HCT116 (cell line): ENCODE measurements at regions not wholly inside any gene's neighbourhood (a gene's known extent, or its start where the extent isn't known, plus 50 kb on each side); places are given as distances from the start of the nearest gene placed in this dataset.

Experiments
- ATAC-seq: fragments of 200-7000 bp; cut with Tn5 transposase; 2 replicates; pipeline ENCODE4 v1.9.1; 2020; ENCODE audit warnings: mild to moderate bottlenecking, moderate library complexity
- BruUV-seq: library from RNA; stranded (reverse); fragments of 400-500 nt; replicated peaks from 2 replicates; lab custom pipeline; 2021; lab: Mats Ljungman, UMichigan
- CTCF ChIA-PET: fragments of 300-600 bp; sonication (Branson Sonifier 250); formaldehyde crosslinking; loops from one replicate; lab custom pipeline; 2021; ENCODE audit warnings: antibody characterized with exemption; lab: Charles Lee
- POLR2A ChIA-PET: fragments of 300-600, 350-600 bp; sonication (Branson Sonifier 250); formaldehyde crosslinking; loops from one replicate; lab custom pipeline; 2021; ENCODE audit warnings: antibody characterized with exemption; lab: Charles Lee
- RAD21 ChIA-PET, 2 experiments: fragments of 300-600 bp; sonication (Branson Sonifier 250); formaldehyde crosslinking; loops; one replicate each; lab custom pipeline; 2023; ENCODE audit warnings: low total read pairs in 2 of 2; ENCODE audit not compliant: uncharacterized antibody in 2 of 2, unreplicated experiment in 2 of 2, low non-redundant PET in 1 of 2; lab: Charles Lee
- DNase-seq: peaks from one replicate; pipeline ENCODE4 v3.0.0-alpha.2; 2010; ENCODE audit warnings: low read depth, low spot score
- H2AFZ ChIP-seq: fragments of 200-600 bp; shearing (Covaris generic), sonication (generic); 2 replicates; pipeline ENCODE4 v1.6.1; 2017; ENCODE audit warnings: low read depth, mixed run types, mixed read lengths, antibody characterized with exemption, low read length; ENCODE audit not compliant: poor library complexity, severe bottlenecking
- H3K27ac ChIP-seq: 2 replicates; pipeline ENCODE4 v1.5.1; 2012; ENCODE audit warnings: low read depth, low read length
- H3K27me3 ChIP-seq: fragments of 200-600 bp; sonication (generic); 2 replicates; pipeline ENCODE4 v1.6.1; 2016; ENCODE audit warnings: mixed run types, low read length, mixed read lengths; ENCODE audit not compliant: insufficient read depth
- H3K36me3 ChIP-seq, 2 experiments: fragments of 200-500 bp in 1 of 2; fragments of 200-600 bp in 1 of 2; sonication (Bioruptor generic) in 1 of 2; sonication (generic) in 1 of 2; 2 replicates each; pipeline versions ENCODE4 v1.5.1 to v1.6.1; 2014 to 2016; ENCODE audit warnings: low read length in 2 of 2, inconsistent platforms in 1 of 2, mixed read lengths in 1 of 2, mixed run types in 1 of 2; ENCODE audit not compliant: insufficient read depth in 2 of 2, control insufficient read depth in 1 of 2
- H3K4me1 ChIP-seq, 2 experiments: fragments of 200-600 bp in 1 of 2; sonication (generic) in 1 of 2; 2 replicates each; pipeline versions ENCODE4 v1.5.1 to v1.6.1; 2012 to 2017; ENCODE audit warnings: low read length in 2 of 2, inconsistent platforms in 1 of 2, mild to moderate bottlenecking in 1 of 2, mixed read lengths in 1 of 2, mixed run types in 1 of 2, moderate library complexity in 1 of 2; ENCODE audit not compliant: insufficient read depth in 2 of 2, control insufficient read depth in 1 of 2
- H3K4me2 ChIP-seq: fragments of 200-600 bp; sonication (generic); 2 replicates; pipeline ENCODE4 v1.6.1; 2017; ENCODE audit warnings: mixed run types, low read length, mixed read lengths
- H3K4me3 ChIP-seq, 2 experiments: fragments of 200-600 bp in 1 of 2; sonication (generic) in 1 of 2; replicated peaks in 1 of 2; 2 replicates each; pipeline ENCODE4 v1.5.1; 2011 to 2016; ENCODE audit warnings: low read length in 2 of 2, control low read depth in 1 of 2, low read depth in 1 of 2, mild to moderate bottlenecking in 1 of 2, mixed read lengths in 1 of 2, mixed run types in 1 of 2
- H3K79me2 ChIP-seq: fragments of 200-600 bp; sonication (generic); 2 replicates; pipeline ENCODE4 v1.6.1; 2017; ENCODE audit warnings: mild to moderate bottlenecking, mixed run types, low read length, moderate library complexity, mixed read lengths; ENCODE audit not compliant: insufficient read depth
- H3K9ac ChIP-seq: fragments of 200-600 bp; sonication (generic); 2 replicates; pipeline ENCODE4 v1.6.1; 2016; ENCODE audit warnings: low read length, mixed read lengths
- H3K9me2 ChIP-seq: fragments of 200-600 bp; sonication (generic), shearing (Covaris generic); 2 replicates; pipeline ENCODE4 v1.6.1; 2017; ENCODE audit warnings: mixed run types, mild to moderate bottlenecking, moderate library complexity; ENCODE audit not compliant: insufficient read depth
- H3K9me3 ChIP-seq, 2 experiments: fragments of 200-500 bp in 1 of 2; fragments of 200-600 bp in 1 of 2; sonication (Bioruptor generic) in 1 of 2; sonication (generic) in 1 of 2; 2 replicates each; pipeline ENCODE4 v1.6.1; 2014 to 2017; ENCODE audit warnings: low read length in 2 of 2, mixed read lengths in 2 of 2, inconsistent platforms in 1 of 2, low read depth in 1 of 2, mild to moderate bottlenecking in 1 of 2, mixed run types in 1 of 2, moderate library complexity in 1 of 2; ENCODE audit not compliant: control insufficient read depth in 1 of 2, insufficient read depth in 1 of 2
- H4K20me1 ChIP-seq: fragments of 200-600 bp; sonication (generic), shearing (Covaris generic); 2 replicates; pipeline ENCODE4 v1.6.1; 2017; ENCODE audit warnings: mixed run types, mild to moderate bottlenecking, moderate library complexity; ENCODE audit not compliant: insufficient read depth
- CEBPB ChIP-seq: IDR thresholded peaks from 2 replicates; pipeline ENCODE4 v1.6.1; 2012; ENCODE audit warnings: low read depth
- ELF1 ChIP-seq: IDR thresholded peaks from 2 replicates; pipeline ENCODE4 v1.6.1; 2012; ENCODE audit warnings: low read depth, borderline replicate concordance
- EZH2 ChIP-seq: fragments of 200-600 bp; sonication (generic); IDR thresholded peaks from 2 replicates; pipeline ENCODE4 v1.6.1; 2017; ENCODE audit warnings: antibody characterized with exemption, mixed run types
- EZH2phosphoT487 ChIP-seq: fragments of 200-600 bp; IDR thresholded peaks from 2 replicates; pipeline ENCODE4 v1.6.1; 2018; ENCODE audit warnings: antibody characterized with exemption, borderline replicate concordance
- JUND ChIP-seq: IDR thresholded peaks from 2 replicates; pipeline ENCODE4 v1.6.1; 2012
- POLR2AphosphoS5 ChIP-seq: IDR thresholded peaks from 2 replicates; pipeline ENCODE4 v1.6.1; 2011; ENCODE audit warnings: mild to moderate bottlenecking, low read depth, low read length, moderate library complexity
- RAD21 ChIP-seq: IDR thresholded peaks from 2 replicates; pipeline ENCODE4 v1.6.1; 2012; ENCODE audit warnings: low read depth, mild to moderate bottlenecking
- REST ChIP-seq: IDR thresholded peaks from 2 replicates; pipeline ENCODE4 v1.6.1; 2012; ENCODE audit warnings: low read depth
- SP1 ChIP-seq: IDR thresholded peaks from 2 replicates; pipeline ENCODE4 v1.6.1; 2012; ENCODE audit warnings: low read depth
- SRF ChIP-seq: IDR thresholded peaks from 2 replicates; pipeline ENCODE4 v1.6.1; 2012; ENCODE audit warnings: low read depth
- TCF7L2 ChIP-seq: IDR thresholded peaks from 2 replicates; pipeline ENCODE4 v1.7.0; 2011; ENCODE audit warnings: borderline replicate concordance, inconsistent platforms; ENCODE audit not compliant: insufficient read depth, insufficient read length; ENCODE audit errors: extremely low read depth
- ZFX ChIP-seq: fragments of 450-650 bp; IDR thresholded peaks from 2 replicates; pipeline ENCODE4 v1.6.1; 2017
- intact Hi-C: fragments of 100-400 bp; cut with micrococcal nuclease; formaldehyde crosslinking; loops from 2 replicates; pipeline ENCODE4 v1.10.0; 2022
- TF ChIP-seq, protein P1 (sequence below): IDR thresholded peaks from 2 replicates; pipeline ENCODE4 v1.6.1; 2012
- TF ChIP-seq, protein P2 (sequence below), 3 experiments: fragments of 200-600 bp in 1 of 3; sonication (generic) in 1 of 3; IDR thresholded peaks in 2 of 3; conservative IDR thresholded peaks in 1 of 3; 2 replicates each; pipeline ENCODE4 v1.5.1; 2012 to 2017; ENCODE audit warnings: low read depth in 2 of 3, low read length in 2 of 3, antibody characterized with exemption in 1 of 3, borderline replicate concordance in 1 of 3, control low read depth in 1 of 3, mild to moderate bottlenecking in 1 of 3, mixed read lengths in 1 of 3, mixed run types in 1 of 3, moderate library complexity in 1 of 3; ENCODE audit not compliant: insufficient read depth in 1 of 3
- TF ChIP-seq, protein P3 (sequence below): IDR thresholded peaks from 2 replicates; pipeline ENCODE4 v1.6.1; 2011; ENCODE audit warnings: mild to moderate bottlenecking, low read length, moderate library complexity; ENCODE audit not compliant: insufficient replicate concordance; ENCODE audit errors: extremely low read depth

DNA sequence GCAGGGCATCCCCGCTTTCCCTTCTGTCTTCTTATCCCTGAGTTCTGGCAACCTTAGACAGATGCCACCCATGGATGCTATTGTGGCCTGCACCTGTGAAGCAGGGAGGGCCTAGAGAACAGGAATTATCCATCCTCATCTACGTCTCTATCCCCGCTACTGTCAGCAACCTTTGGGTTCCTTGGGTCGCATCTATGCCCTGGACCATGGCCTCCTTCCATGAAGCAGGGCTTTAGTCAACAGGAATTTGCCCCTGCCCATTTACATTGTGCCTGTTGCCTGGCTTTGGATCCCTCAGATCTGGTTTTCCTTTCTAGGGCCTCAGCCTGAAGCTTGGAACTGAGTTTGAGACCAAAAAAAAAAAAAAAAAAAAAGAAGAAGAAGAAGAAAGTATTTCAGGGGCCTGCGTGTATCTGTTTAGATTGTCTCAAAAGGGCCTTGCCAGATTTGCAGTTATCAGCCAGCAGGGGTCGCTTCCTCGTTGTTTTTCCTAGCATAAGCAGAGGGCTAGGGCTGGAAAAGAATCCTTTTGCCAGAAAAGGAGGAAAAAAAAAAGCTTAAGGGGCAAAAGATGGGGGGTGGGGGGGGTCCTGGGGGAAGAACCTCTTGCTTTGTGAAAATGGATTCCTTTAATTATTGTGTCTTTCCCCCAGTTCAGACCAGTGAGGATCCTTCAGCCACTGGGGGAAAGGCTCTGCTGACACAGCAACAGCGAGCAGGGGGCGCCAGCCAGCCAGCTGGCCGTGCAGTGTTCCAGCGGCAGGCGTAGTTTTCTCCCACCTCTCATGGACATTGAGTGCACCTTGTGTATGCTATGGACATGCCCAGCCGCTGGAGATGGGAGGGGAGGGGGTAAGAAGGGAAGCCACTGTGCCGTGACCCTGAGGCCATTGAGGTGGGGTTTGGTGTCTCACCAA, 65.7 kb upstream of the ALDH1L1 start:
- no peak overlapping the region for H2AFZ ChIP-seq
- no peaks in the 10 kb centered on the region for H3K4me1 ChIP-seq
- no peaks in the 10 kb centered on the region for H3K27me3 ChIP-seq
- no peak overlapping the region for H3K4me2 ChIP-seq
- no peaks in the 10 kb centered on the region for H3K79me2 ChIP-seq
- peak; percentile 39 for DNase-seq
- no peak overlapping the region for H3K4me3 ChIP-seq
- peak; percentile 89 for ATAC-seq
- H3K9me3 ChIP-seq = no peaks in the 10 kb centered on the region; a peak in 1 of 4 replicates
- H3K9me2 ChIP-seq = no peaks in the 10 kb centered on the region
- RAD21 ChIA-PET = interaction anchor here in 1 of 2 experiments (0.6 to 0.7 kb wide), 2 partner anchors 150 to 161 kb away, joined by 4 read pairs; no protein-coding TSS in a partner anchor
- CTCF ChIA-PET = interaction anchor here (0.7 to 1.1 kb wide), 6 partner anchors 9 to 144 kb away, joined by 3 to 4 read pairs (median 3); no protein-coding TSS in a partner anchor
- intact Hi-C loops = loop anchor here (1.0 kb wide), 1 partner anchor 143 kb away; no protein-coding TSS in a partner anchor
- POLR2A ChIA-PET = no interaction called here
- no peaks in the 10 kb centered on the region for H3K36me3 ChIP-seq
- no peak overlapping the region for H3K9ac ChIP-seq
- TF ChIP-seq ZFX = no peak
- TF ChIP-seq JUND = no peak
- TF ChIP-seq SP1 = no peak
- TF ChIP-seq EZH2phosphoT487 = no peak
- TF ChIP-seq, protein P1, sequence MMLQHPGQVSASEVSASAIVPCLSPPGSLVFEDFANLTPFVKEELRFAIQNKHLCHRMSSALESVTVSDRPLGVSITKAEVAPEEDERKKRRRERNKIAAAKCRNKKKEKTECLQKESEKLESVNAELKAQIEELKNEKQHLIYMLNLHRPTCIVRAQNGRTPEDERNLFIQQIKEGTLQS = no peak
- TF ChIP-seq TCF7L2 = no peak
- TF ChIP-seq REST = no peak
- peak; percentile 59 for TF ChIP-seq RAD21
- TF ChIP-seq CEBPB = no peak
- TF ChIP-seq EZH2 = no peak
- TF ChIP-seq, protein P2, sequence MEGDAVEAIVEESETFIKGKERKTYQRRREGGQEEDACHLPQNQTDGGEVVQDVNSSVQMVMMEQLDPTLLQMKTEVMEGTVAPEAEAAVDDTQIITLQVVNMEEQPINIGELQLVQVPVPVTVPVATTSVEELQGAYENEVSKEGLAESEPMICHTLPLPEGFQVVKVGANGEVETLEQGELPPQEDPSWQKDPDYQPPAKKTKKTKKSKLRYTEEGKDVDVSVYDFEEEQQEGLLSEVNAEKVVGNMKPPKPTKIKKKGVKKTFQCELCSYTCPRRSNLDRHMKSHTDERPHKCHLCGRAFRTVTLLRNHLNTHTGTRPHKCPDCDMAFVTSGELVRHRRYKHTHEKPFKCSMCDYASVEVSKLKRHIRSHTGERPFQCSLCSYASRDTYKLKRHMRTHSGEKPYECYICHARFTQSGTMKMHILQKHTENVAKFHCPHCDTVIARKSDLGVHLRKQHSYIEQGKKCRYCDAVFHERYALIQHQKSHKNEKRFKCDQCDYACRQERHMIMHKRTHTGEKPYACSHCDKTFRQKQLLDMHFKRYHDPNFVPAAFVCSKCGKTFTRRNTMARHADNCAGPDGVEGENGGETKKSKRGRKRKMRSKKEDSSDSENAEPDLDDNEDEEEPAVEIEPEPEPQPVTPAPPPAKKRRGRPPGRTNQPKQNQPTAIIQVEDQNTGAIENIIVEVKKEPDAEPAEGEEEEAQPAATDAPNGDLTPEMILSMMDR (IDR thresholded peaks at IDR 0.05 in 2 of 3, conservative IDR thresholded peaks at IDR 0.05 in 1 of 3; ENCODE audit: borderline replicate concordance in 1 of 3, insufficient read depth in 1 of 3, low read depth in 2 of 3, low read length in 2 of 3) = peak; percentile 59 to 66 (median 63)
- no peak for TF ChIP-seq POLR2AphosphoS5
- TF ChIP-seq SRF = no peak
- TF ChIP-seq, protein P3, sequence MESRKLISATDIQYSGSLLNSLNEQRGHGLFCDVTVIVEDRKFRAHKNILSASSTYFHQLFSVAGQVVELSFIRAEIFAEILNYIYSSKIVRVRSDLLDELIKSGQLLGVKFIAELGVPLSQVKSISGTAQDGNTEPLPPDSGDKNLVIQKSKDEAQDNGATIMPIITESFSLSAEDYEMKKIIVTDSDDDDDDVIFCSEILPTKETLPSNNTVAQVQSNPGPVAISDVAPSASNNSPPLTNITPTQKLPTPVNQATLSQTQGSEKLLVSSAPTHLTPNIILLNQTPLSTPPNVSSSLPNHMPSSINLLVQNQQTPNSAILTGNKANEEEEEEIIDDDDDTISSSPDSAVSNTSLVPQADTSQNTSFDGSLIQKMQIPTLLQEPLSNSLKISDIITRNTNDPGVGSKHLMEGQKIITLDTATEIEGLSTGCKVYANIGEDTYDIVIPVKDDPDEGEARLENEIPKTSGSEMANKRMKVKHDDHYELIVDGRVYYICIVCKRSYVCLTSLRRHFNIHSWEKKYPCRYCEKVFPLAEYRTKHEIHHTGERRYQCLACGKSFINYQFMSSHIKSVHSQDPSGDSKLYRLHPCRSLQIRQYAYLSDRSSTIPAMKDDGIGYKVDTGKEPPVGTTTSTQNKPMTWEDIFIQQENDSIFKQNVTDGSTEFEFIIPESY = no peak
- no peak for TF ChIP-seq ELF1
- BruUV-seq = no TSS peak
- H4K20me1 ChIP-seq = no peaks in the 10 kb centered on the region
- no peak overlapping the region for H3K27ac ChIP-seq
